GM12865 (cell line): ENCODE measurements at regions not wholly inside any gene's neighbourhood (a gene's known extent, or its start where the extent isn't known, plus 50 kb on each side); places are given as distances from the start of the nearest gene placed in this dataset.
A peak's percentile ranks its signal among the peaks of the same experiment; 100 is the strongest.
"Not testable (repeated sequence)": the region's sequence is repeated elsewhere in the genome, so short reads cannot be mapped to it uniquely, and the experiment has no call there.

Experiments used
- DNase-seq: peaks from one replicate; pipeline ENCODE4 v3.0.0; 2010; ENCODE audit warnings: low read depth
- H3K4me3 ChIP-seq: 2 replicates; pipeline ENCODE4 v1.5.1; 2011; ENCODE audit warnings: mild to moderate bottlenecking, low read depth, low read length, control low read depth
- CTCF ChIP-seq: IDR thresholded peaks from 2 replicates; pipeline ENCODE4 v1.5.1; 2011; ENCODE audit warnings: low read length, control low read depth, low read depth, inconsistent platforms; ENCODE audit not compliant: insufficient read depth; ENCODE audit errors: missing control alignments

- no peak for DNase-seq
- H3K4me3 ChIP-seq = no peak overlapping the region
- no peak for TF ChIP-seq CTCF
Observed at GRCh38 chr2:181788897-181789555, 102.5 kb upstream of the ITPRID2 start.

DNA sequence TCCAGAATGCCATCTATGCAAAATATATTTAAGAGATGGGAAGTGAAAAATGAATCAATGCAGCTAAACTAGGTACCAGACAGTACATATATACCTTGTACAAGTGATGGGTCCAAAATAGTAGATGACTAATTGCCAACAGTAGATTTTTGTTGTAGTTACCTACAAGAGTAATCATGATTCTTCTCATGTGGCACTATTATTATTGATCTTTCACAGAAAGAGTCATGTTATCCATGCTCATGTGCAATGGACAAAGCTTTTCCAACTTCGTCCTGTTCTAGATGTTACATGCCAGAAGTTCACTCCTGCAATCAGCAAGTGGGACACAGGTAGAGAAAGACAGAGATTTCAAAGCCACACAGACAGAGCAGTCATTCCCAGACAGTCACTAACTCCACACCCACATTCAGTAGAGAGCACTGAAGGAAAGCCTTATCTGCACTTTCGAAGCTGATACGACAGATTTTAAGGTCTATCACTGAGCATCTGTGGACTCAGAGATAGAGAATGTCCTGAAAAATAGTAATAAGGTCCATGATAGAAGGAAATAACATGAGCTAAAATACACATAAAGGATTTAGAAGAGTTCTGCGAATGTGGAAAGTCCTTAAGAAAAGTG is 101.6 kb upstream of the ITPRID2 start:
- no peak for TF ChIP-seq CTCF
- no peak overlapping the region for H3K4me3 ChIP-seq
- DNase-seq = no peak

- no peak for TF ChIP-seq CTCF
- DNase-seq = peak; percentile 67
- no peak overlapping the region for H3K4me3 ChIP-seq
Observed at GRCh38 chr2:181790716-181791649, 100.5 kb upstream of the ITPRID2 start.

DNA sequence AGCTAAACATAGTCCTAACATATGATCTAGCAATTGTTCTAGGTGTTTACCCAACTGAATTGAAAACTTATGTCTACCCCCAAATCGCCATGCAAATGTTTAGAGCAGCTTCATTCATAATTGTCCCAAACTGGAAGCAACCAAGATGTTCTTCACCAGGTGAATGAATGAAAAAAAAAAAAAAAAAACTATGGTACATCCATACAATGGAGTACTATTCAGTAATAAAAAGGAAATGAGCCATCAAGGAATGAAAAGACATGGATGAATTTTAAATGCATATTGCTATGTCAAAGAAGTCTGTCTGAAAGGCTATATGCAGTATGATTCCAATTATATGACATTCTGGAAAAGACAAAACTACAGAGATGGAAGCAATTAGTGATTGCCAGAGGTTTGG is 98.6 kb upstream of the ITPRID2 start:
- DNase-seq = no peak
- no peak overlapping the region for H3K4me3 ChIP-seq
- no peak for TF ChIP-seq CTCF

DNA sequence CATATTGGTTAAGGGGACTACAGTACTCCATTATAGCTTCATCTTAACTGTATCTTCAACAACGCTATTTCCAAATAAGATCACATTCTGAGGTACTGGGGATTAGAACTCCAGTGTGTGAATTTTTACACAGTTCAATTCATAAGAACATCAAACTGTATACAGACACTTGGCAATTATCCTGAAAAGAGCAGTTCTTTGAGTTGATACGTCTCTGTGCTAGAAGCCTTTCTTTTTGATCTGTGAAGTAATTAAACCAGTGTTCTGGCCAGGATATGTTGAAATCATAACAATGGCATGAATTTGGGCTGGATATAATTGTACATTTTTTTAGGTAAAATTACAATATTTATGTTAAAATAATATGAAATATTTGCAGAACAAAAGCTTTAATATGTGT is 93.5 kb upstream of the ITPRID2 start:
- TF ChIP-seq CTCF = no peak
- DNase-seq = no peak
- H3K4me3 ChIP-seq = no peak overlapping the region

DNA sequence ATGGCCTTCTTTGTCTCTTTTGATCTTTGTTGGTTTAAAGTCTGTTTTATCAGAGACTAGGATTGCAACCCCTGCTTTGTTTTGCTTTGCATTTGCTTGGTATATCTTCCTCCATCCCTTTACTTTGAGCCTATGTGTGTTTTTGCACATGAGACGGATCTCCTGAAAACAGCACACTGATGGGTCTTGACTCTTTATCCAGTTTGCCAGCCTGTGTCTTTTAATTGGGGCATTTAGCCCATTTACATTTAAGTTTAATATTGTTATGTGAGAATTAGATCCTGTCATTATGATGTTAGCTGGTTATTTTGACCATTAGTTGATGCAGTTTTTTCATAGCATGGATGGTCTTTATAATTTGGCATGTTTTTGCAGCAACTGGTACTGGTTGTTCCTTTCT is 89.2 kb upstream of the ITPRID2 start:
- H3K4me3 ChIP-seq, DNase-seq: not testable (repeated sequence)

DNA sequence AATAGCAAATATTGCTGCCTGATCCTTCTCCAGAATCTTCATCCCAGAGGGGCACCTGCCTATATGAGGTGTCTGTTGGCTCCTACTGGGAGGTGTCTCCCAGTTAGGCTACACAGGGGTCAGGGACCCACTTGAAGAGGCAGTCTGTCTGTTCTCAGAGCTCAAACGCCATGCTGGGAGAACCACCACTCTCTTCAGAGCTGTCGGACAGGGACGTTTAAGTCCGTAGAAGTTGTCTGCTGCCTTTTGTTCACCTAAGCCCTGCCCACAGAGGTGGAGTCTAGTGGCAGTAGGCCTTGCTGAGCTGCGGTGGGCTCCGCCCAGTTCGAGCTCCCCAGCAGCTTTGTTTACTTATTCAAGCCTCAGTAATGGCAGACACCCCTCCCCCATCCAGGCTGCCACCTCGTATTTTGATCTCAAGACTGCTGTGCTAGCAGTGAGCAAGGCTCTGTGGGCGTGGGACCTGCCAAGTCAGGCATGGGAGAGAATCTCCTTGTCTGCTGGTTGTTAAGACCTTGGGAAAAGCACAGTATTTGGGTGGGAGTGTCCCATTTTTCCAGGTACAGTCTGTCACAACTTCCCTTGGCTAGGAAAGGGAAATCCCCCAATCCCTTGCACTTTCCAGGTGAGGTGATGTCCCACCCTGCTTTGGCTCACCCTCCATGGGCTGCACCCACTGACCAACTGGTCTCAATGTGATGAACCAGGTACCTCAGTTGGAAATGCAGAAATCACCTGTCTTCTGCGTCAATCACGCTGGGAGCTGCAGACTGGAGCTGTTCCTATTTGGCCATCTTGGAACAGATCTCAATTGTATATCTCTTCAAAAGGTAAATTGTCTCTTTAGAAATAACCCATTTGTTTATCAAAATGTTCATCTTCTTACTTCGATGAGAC is 87.4 kb upstream of the ITPRID2 start:
- H3K4me3 ChIP-seq, DNase-seq: not testable (repeated sequence)
